Activated CD4-positive, alpha-beta T cell treated with anti-CD3 and anti-CD28 coated beads for 36 hours (primary cell): ENCODE measurements at regions not wholly inside any gene's neighbourhood (a gene's known extent, or its start where the extent isn't known, plus 50 kb on each side); places are given as distances from the start of the nearest gene placed in this dataset.

Experiments
- ATAC-seq: fragments of 200-7000 bp; cut with Tn5 transposase; one replicate; pipeline ENCODE4 v1.10.0; 2021; ENCODE audit warnings: mild to moderate bottlenecking, moderate library complexity
- CTCF ChIA-PET: fragments of 350-600 bp; sonication (Branson Sonifier 250); formaldehyde crosslinking; loops from one replicate; lab custom pipeline; 2021; ENCODE audit warnings: antibody characterized with exemption; lab: Charles Lee
- POLR2A ChIA-PET: fragments of 350-600 bp; sonication (Branson Sonifier 250); formaldehyde crosslinking; loops from one replicate; lab custom pipeline; 2021; ENCODE audit warnings: antibody characterized with exemption, inconsistent platforms; lab: Charles Lee
- DNase-seq: peaks from one replicate; pipeline ENCODE4 v3.0.0-alpha.2; 2020
- H3K27ac Mint-ChIP-seq: one replicate; pipeline ENCODE4 v1.8.0; 2021; ENCODE audit warnings: mixed read lengths
- H3K27me3 Mint-ChIP-seq: one replicate; pipeline ENCODE4 v1.8.0; 2021; ENCODE audit warnings: mixed read lengths
- H3K36me3 Mint-ChIP-seq: one replicate; pipeline ENCODE4 v1.8.0; 2021; ENCODE audit warnings: low read depth, mixed read lengths
- H3K4me1 Mint-ChIP-seq: one replicate; pipeline ENCODE4 v1.8.0; 2021; ENCODE audit warnings: mixed read lengths
- H3K4me3 Mint-ChIP-seq: one replicate; pipeline ENCODE4 v1.8.0; 2021; ENCODE audit warnings: mild to moderate bottlenecking, moderate library complexity, mixed read lengths
- H3K9me3 Mint-ChIP-seq: one replicate; pipeline ENCODE4 v1.8.0; 2021; ENCODE audit warnings: low read depth, mixed read lengths
- intact Hi-C, 2 experiments: fragments of 100-400 bp; cut with DNase I in 1 of 2; cut with micrococcal nuclease in 1 of 2; formaldehyde crosslinking; loops; one replicate each; pipeline versions ENCODE4 v1.14.2 to v1.15.1; 2022 to 2024; cut with DNase I, micrococcal nuclease

DNA sequence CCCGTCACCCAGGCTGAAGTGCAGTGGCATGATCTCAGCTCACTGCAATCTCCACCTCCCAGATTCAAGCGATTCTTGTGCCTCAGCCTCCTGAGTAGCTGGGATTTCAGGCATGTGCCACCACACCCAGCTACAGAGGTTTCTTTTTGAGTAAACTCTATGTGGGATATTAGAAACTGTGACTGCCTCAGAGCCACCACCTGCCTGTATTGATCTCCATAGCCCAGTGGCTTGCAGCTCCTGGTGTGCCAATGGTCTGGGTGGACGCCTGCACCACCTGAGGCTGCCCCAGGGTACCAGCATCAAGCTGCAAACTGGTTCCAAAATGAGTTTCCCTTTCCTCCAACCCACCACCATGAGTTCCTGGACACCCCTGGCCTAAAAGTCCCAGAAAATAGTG is 89.7 kb upstream of the SLC44A3 start:
- CTCF ChIA-PET = no interaction called here
- H3K27me3 Mint-ChIP-seq = no peaks in the 10 kb centered on the region
- no peak for DNase-seq
- no peak overlapping the region for H3K27ac Mint-ChIP-seq
- H3K4me1 Mint-ChIP-seq = peaks cover 3% of the 10 kb centered on the region
- H3K36me3 Mint-ChIP-seq = no peaks in the 10 kb centered on the region
- POLR2A ChIA-PET = no interaction called here
- H3K9me3 Mint-ChIP-seq = no peaks in the 10 kb centered on the region
- intact Hi-C loops = no loop called here
- H3K4me3 Mint-ChIP-seq = no peak overlapping the region
- ATAC-seq = no peak

DNA sequence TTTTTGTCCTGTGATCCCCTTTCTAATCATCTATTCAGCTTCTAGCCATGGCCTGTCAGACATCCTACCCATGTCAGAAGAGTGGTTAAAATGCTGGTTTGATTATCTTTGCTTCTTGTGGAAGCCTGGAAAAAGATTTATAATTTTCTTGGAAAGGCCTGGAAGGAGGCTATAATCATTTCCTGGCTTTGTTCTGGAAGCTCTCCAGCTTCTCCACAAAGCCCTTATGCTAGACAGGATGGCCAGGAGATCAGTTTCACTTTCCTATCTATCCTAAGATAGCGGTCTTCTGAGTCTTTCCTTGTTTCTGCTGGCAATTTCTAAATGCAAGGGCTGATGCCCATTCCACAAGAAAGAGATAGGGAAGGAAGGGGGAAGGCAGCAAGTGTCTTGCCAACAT is 90.9 kb upstream of the SLC44A3 start:
- ChIA-PET POLR2A (no interaction called here), CTCF (interaction anchor here (1.3 kb wide), 1 partner anchor 52 kb away, joined by 3 read pairs; no protein-coding TSS in a partner anchor)
- Mint-ChIP-seq H3K27ac (no peak overlapping the region), H3K36me3 (no peaks in the 10 kb centered on the region), H3K9me3 (no peaks in the 10 kb centered on the region), H3K27me3 (no peaks in the 10 kb centered on the region), H3K4me1 (no peaks in the 10 kb centered on the region), H3K4me3 (no peak overlapping the region)
- intact Hi-C loops = no loop called here
- no peak for DNase-seq
- ATAC-seq = no peak

DNA sequence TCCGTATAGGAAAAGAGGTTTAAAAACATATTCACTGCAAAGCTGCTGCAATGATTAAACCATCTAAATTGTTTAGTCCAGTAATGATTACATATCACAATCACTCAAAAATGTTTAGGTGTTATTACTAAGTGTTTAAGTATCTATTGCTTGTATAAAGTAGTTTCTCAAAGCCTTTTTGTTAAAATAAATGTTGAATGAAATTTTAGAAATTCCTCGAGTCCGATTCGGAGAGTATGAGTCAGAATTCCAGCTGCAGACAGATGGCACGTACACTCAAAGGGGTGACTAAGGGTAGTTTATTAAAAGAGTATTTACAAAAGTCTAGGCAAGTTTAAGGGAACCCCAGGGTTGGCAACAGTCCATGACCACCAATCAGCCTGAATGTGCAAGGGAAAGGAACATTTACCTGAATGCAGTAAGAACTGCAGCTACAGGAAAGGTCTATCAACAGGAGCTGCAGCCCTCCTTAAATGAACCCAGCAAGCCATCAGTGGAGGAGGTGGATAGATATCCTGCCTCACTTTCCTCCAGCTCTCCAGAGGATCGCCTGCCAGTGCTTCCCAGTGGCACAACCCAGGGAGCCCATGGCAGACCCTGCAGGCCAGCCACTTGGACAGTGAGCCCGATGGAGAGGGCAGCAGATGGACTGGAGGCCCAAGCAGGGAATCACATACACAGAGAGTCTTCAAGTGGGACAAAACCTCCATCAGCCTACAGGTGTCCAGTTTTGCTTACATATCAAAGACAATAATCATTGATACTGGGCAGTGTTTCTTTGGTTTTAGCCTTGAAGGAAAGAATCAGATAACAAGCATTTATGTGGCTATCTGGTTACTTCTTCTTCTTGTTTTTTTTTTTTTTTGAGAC is 92.1 kb upstream of the SLC44A3 start:
- Mint-ChIP-seq H3K9me3 (no peaks in the 10 kb centered on the region), H3K27ac (no peak overlapping the region), H3K4me3 (no peak overlapping the region), H3K36me3 (no peaks in the 10 kb centered on the region), H3K27me3 (no peaks in the 10 kb centered on the region), H3K4me1 (no peaks in the 10 kb centered on the region)
- CTCF ChIA-PET = interaction anchor here (0.6 to 1.3 kb wide), 2 partner anchors 53 to 231 kb away, joined by 3 to 4 read pairs; no protein-coding TSS in a partner anchor
- ATAC-seq = no peak
- no peak for DNase-seq
- POLR2A ChIA-PET = no interaction called here
- intact Hi-C loops = no loop called here

GRCh38 chr1:94726981-94727685 is 93.0 kb upstream of the SLC44A3 start:
- POLR2A ChIA-PET = no interaction called here
- H3K4me1 Mint-ChIP-seq = no peaks in the 10 kb centered on the region
- ATAC-seq (no peak), DNase-seq (no peak)
- H3K36me3 Mint-ChIP-seq = no peaks in the 10 kb centered on the region
- no peaks in the 10 kb centered on the region for H3K9me3 Mint-ChIP-seq
- no peak overlapping the region for H3K27ac Mint-ChIP-seq
- CTCF ChIA-PET = interaction anchor here (0.6 kb wide), 1 partner anchor 245 kb away, joined by 3 read pairs; no protein-coding TSS in a partner anchor
- peaks cover 2% of the 10 kb centered on the region for H3K27me3 Mint-ChIP-seq
- no peak overlapping the region for H3K4me3 Mint-ChIP-seq
- intact Hi-C loops = no loop called here

GRCh38 chr1:94725566-94725965 is 94.6 kb upstream of the SLC44A3 start:
- intact Hi-C loops = no loop called here
- H3K27me3 Mint-ChIP-seq = peaks cover 2% of the 10 kb centered on the region
- no peak overlapping the region for H3K4me3 Mint-ChIP-seq
- POLR2A ChIA-PET = no interaction called here
- H3K4me1 Mint-ChIP-seq = no peaks in the 10 kb centered on the region
- CTCF ChIA-PET = interaction anchor here (0.9 kb wide), 1 partner anchor 29 kb away, joined by 4 read pairs; no protein-coding TSS in a partner anchor
- ATAC-seq (no peak), DNase-seq (no peak)
- H3K36me3 Mint-ChIP-seq = no peaks in the 10 kb centered on the region
- no peak overlapping the region for H3K27ac Mint-ChIP-seq
- H3K9me3 Mint-ChIP-seq = no peaks in the 10 kb centered on the region

- POLR2A ChIA-PET = no interaction called here
- Mint-ChIP-seq H3K4me3 (no peak overlapping the region), H3K4me1 (no peaks in the 10 kb centered on the region), H3K27me3 (peaks cover 2% of the 10 kb centered on the region), H3K27ac (no peak overlapping the region), H3K36me3 (no peaks in the 10 kb centered on the region), H3K9me3 (no peaks in the 10 kb centered on the region)
- DNase-seq = no peak
- CTCF ChIA-PET = no interaction called here
- intact Hi-C loops = no loop called here
- no peak for ATAC-seq
Measured at GRCh38 chr1:94723894-94724293, 96.3 kb upstream of the SLC44A3 start.

- H3K36me3 Mint-ChIP-seq = no peaks in the 10 kb centered on the region
- DNase-seq (no peak), ATAC-seq (no peak)
- H3K9me3 Mint-ChIP-seq = no peaks in the 10 kb centered on the region
- peaks cover 2% of the 10 kb centered on the region for H3K27me3 Mint-ChIP-seq
- H3K4me1 Mint-ChIP-seq = no peaks in the 10 kb centered on the region
- no peak overlapping the region for H3K27ac Mint-ChIP-seq
- ChIA-PET CTCF (interaction anchor here (1.4 kb wide), 1 partner anchor 14 kb away, joined by 3 read pairs; no protein-coding TSS in a partner anchor), POLR2A (no interaction called here)
- H3K4me3 Mint-ChIP-seq = no peak overlapping the region
- intact Hi-C loops = no loop called here
Measured at GRCh38 chr1:94723463-94723862, 96.7 kb upstream of the SLC44A3 start.

DNA sequence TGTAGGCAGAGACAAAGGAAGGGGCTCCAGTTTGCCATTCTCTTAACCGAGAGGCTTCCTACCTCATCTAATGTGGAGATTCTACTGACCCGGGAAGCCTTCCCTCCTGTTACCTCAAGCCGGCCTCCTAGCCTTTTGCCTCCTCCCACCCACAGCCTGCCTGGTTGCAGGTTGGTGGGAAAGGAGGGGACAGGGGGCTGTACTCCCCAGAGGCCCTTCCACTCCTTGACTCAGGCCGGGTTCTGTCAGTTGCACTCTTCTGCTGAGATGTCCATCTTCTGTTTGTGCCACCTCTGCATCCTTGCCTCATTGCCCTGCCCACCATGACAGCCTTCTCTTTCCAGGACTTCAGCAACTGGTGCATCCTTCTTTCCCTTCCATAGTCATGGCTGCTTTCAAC is 98.0 kb upstream of the SLC44A3 start:
- ATAC-seq = no peak
- ChIA-PET CTCF (interaction anchor here (1.4 kb wide), 1 partner anchor 15 kb away, joined by 3 read pairs; no protein-coding TSS in a partner anchor), POLR2A (no interaction called here)
- Mint-ChIP-seq H3K36me3 (no peaks in the 10 kb centered on the region), H3K27ac (no peak overlapping the region), H3K27me3 (peaks cover 2% of the 10 kb centered on the region), H3K4me3 (no peak overlapping the region), H3K4me1 (no peaks in the 10 kb centered on the region), H3K9me3 (no peaks in the 10 kb centered on the region)
- intact Hi-C loops = no loop called here
- no peak for DNase-seq

- ATAC-seq (no peak), DNase-seq (no peak)
- intact Hi-C loops = no loop called here
- Mint-ChIP-seq H3K27ac (no peak overlapping the region), H3K4me1 (no peaks in the 10 kb centered on the region), H3K27me3 (peaks cover 2% of the 10 kb centered on the region), H3K4me3 (no peak overlapping the region), H3K9me3 (no peaks in the 10 kb centered on the region), H3K36me3 (no peaks in the 10 kb centered on the region)
- CTCF ChIA-PET = interaction anchor here (0.8 to 1.1 kb wide), 2 partner anchors 21 to 383 kb away, joined by 3 to 4 read pairs; no protein-coding TSS in a partner anchor
- POLR2A ChIA-PET = no interaction called here
Measured at GRCh38 chr1:94721240-94721639, 98.9 kb upstream of the SLC44A3 start.

DNA sequence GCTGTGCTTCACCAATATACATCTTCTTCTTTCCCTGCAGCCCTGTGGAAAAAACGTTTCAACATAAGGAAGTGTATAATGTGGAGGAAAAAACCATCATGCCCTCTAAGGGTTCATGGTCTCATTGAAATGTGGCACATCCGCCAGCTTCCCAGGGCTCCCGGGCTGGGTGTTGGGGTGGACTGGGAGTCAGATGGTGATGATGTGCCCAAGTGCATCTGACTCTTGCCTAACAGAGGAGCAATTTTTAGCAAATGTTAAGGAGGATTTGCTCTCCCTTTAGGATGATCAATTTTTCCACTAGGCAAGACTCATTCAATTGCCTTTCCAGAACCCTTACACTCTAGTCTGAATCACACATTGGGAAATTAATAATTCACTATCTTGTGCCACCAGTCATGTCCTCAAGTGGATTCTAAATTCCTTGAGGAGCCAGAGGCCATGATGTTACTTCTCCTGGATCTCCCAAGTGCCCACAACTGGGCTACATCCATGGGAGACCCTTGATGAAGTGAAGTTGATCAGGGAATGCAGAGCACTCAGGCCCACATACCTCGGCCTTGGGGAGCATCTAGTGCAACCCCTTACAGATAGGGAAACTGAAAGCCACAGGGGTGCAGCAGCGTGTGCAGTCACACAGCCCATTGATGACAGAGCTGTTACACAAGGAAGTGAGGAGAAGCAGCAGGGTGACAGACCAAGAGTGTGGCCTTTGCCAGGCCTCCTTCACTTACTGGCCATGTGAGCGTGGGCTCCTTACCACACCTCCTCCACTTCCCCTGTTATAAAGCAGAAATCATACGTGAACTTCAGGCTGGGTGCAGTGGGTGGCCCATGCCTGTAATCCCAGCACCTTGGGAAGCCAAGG is 100.0 kb upstream of the SLC44A3 start:
- H3K4me3 Mint-ChIP-seq = no peak overlapping the region
- ATAC-seq = peak; percentile 86
- DNase-seq = peak; percentile 35
- H3K9me3 Mint-ChIP-seq = no peaks in the 10 kb centered on the region
- H3K27me3 Mint-ChIP-seq = peaks cover 2% of the 10 kb centered on the region
- intact Hi-C loops = no loop called here
- H3K36me3 Mint-ChIP-seq = no peaks in the 10 kb centered on the region
- H3K4me1 Mint-ChIP-seq = no peaks in the 10 kb centered on the region
- ChIA-PET CTCF (interaction anchor here (1.1 kb wide), 1 partner anchor 20 kb away, joined by 4 read pairs; no protein-coding TSS in a partner anchor), POLR2A (no interaction called here)
- H3K27ac Mint-ChIP-seq = no peak overlapping the region

DNA sequence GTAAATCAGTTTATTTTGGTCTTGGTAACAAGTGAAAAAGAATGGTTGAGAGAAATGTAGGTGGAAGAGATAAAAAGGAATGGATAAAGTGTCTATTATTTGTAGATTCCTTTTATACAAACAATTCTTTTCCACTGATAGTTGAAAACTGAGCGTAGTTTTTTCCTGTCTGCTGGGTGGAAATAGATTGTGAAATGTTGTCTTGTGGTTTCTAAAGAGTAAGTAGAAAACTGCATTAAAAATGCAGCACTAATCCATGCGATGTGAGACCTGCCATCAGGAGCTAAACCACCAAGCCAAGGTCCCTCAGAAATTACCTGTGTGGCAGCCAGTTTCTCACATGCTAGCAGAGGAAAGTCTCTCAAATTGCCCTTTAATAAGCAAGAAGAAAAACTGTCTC is 103.2 kb upstream of the SLC44A3 start:
- POLR2A ChIA-PET = no interaction called here
- no peak overlapping the region for H3K4me3 Mint-ChIP-seq
- no peaks in the 10 kb centered on the region for H3K36me3 Mint-ChIP-seq
- H3K27me3 Mint-ChIP-seq = no peaks in the 10 kb centered on the region
- no peak for ATAC-seq
- no peak overlapping the region for H3K27ac Mint-ChIP-seq
- H3K4me1 Mint-ChIP-seq = no peaks in the 10 kb centered on the region
- CTCF ChIA-PET = no interaction called here
- intact Hi-C loops = no loop called here
- no peaks in the 10 kb centered on the region for H3K9me3 Mint-ChIP-seq
- no peak for DNase-seq
